ENCODE measurements at regions not wholly inside any gene's neighbourhood (a gene's known extent, or its start where the extent isn't known, plus 50 kb on each side); places are given as distances from the start of the nearest gene placed in this dataset.
"Not testable (repeated sequence)": the region's sequence is repeated elsewhere in the genome, so short reads cannot be mapped to it uniquely, and the experiment has no call there.

DNA sequence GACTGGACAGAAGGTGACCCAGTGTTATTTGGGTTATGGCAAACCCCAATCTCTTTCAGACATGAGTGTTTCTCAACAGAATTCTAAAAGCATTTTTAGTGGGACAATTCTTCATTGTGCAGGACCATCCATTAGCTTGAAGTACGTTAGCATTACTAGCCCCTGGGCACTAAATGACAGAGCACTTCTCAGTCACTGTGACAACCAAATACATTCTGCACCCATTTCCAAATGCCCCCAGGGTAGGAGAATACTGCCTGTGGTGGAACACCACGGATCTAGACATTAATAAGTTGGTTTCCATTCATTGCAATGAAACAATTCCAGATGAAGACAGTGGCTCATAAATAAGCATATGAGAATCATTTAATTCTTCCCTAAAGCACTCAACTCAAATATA lies 102.4 kb upstream of the FRMD4A start:
- intact Hi-C loops (cut with DNase I), result no loop called here
- ATAC-seq (ENCODE audit: poor library complexity) (no peak), DNase-seq (no peak)

DNA sequence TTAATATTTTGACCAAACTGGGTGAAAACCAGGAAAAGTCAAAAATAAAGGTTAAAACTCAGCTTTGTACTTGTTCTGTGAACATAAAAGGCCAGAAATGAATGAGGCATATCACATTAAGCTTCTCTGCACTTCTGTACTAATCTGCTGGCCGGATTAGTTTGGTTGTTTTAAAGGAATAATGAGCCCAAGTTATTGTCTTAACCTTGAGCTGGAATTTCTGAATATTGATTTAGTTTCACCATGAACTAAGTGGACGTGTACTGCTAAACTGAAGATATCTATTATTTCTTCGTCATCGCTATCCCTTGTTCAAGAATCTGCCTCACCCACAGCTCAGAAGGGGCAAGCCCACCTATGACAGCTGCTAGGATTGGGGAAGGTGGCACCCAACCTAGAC lies 101.1 kb upstream of the FRMD4A start:
- DNase-seq, result no peak
- no peak for ATAC-seq (ENCODE audit: poor library complexity)
- intact Hi-C loops (cut with DNase I), result no loop called here

DNA sequence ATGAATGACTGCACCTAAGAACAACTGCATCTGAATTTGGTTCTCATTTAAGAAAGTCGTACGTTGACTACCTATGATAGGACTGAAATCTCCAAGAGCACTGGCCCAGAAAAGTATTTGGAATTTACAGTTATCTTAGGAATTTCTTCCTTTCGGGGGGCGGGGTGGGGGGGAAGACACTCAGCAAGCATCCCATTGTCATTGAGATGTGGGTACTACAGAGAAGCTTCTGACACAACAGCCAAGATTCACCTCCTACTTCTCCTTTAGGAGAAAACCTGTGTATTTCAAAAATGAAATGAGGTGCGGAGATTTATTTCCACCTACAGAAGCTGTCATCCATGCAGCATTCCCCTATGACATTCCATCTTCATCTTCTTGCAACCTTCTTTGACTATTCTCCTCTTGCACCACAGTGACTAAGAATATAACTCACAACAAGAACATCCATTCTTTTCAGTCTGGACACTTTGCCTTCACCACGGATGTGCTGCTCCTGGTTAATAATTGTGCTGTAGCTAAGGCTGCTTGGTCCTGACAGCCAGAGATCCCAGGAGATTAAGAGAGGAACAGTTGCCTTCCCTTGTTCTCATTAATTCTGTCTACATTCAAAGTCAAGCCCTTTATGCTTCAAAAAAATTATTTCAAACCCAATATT lies 98.4 kb upstream of the FRMD4A start:
- no peak for ATAC-seq (ENCODE audit: poor library complexity)
- intact Hi-C loops (cut with DNase I), result no loop called here
- no peak for DNase-seq

DNA sequence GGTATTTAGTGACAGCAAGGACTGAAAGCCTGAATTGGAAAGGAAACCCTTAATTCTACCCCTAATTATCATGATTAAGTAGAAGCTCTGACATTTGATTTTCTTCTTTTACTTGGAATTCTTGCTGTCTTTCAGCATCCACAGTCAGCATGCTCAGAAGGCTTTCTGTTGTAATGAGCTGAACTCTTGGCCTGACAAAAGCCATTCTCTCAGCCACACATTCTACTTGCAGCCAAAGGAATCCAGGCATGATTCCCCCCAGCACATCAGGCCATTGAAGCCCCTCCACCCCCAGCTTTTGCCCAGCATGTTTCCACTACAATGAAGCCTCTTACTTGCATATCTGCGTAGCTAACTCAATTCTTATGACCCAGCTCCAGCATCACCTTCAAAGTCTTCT lies 94.3 kb upstream of the FRMD4A start:
- intact Hi-C loops (cut with DNase I), result no loop called here
- no peak for DNase-seq
- no peak for ATAC-seq (ENCODE audit: poor library complexity)

DNA sequence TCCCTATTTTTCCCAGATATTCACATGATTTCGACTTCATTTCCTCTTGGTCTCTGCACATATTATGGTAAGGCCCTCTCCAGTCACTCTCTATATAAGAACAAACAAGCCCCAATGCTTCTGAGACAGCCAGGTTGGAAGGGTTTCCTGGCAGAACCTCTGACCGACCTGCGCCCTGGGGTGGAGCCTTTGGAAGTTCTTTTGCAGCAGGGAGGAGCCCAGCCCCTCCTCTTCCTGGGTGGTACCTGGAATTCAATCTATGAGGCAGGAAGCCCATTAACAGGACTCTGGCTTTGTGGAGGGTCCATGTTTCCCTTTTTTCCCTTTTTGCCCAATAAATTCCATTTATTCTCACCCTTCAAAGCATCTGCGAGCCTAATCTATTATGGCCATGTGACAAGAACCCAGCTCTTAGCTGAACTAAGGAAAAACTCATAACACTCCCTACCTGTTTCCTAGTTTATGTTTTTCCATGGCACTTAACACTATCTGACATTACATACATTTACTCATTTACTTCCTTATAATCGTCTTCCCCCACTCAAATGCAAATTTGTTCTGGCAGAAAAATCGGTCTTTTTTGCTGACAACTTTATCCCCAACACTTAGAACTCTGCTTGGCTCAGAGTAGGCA lies 92.5 kb upstream of the FRMD4A start:
- intact Hi-C loops (cut with DNase I), result no loop called here
- no peak for DNase-seq
- no peak for ATAC-seq (ENCODE audit: poor library complexity)

DNA sequence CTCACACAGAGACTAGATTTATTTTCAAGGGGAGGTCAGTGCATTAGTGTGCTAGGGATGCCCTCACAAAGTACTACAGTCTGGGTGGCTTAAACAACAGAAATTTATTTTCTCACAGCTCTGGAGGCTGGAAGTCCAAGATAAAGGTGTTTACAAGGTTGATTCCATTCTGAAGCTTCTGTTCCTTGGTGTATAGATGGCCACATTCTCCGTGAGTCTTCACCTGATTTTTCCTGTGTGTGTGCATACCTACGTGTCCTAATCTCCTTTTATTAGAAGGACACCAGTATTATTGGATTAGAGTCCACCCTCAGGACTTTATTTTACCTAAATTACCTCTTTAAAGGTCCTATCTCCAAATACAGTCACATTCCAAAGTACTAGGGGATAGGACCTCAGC lies 91.7 kb upstream of the FRMD4A start:
- DNase-seq (no peak), ATAC-seq (ENCODE audit: poor library complexity) (no peak)
- intact Hi-C loops (cut with DNase I), result no loop called here

DNA sequence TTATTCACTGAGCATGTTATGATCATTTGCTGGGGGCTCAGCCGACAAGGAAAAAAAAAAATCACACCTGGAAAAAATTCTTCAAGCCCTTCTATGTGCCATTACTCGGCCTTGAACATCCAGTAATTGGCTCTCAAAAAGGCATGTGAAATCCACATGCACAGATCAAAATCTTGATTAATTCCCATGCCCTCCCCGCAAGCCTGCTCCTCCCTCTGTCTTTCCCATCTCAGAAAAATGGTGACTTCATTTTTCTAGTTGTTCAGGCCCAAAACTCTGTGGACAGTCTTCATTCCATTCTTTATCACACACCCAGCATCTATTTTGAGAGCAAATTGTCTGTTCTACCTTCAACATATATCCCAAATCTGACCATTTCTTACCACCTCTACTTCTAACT lies 91.2 kb upstream of the FRMD4A start:
- intact Hi-C loops (cut with DNase I), result no loop called here
- ATAC-seq (ENCODE audit: poor library complexity), result no peak
- no peak for DNase-seq

DNA sequence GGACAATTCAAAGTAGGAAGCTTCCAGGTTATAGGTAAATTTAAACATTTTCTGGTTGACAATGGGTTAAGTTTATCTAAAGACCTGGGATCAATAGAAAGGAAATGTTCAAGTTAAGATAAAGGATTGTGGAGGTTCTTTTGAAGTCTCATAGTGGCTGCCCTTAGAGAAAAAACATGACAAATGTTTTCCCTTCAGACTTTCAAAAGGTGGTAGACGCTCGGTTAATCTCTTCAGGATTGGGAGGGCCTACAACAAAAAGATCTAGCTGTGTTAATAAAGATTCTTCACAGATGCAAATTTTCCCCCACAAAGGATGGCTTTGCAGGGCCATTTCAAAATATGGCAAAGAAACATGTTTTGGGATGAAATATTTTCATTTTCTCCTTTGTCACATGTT lies 86.6 kb upstream of the FRMD4A start:
- intact Hi-C loops (cut with DNase I); ATAC-seq (ENCODE audit: poor library complexity); DNase-seq: not testable (repeated sequence)

DNA sequence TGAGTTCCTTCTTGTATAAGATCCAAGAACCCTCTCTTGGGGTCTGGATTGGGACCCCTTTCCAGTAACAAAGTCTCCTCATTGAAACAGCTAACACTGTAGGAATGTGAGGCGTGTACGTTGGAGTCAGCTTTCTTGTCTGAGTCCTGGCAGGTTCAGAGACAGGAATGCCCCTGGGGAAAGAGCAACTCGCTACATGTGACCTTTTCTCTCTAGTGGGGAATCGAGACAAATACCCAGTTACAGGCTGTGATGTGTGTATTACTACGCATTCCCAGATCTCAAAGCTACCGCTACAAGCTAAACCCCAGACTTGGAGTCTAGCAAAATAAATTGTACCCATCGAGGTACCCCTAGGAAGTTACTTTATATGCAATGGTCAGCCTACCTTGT lies 85.6 kb upstream of the FRMD4A start:
- DNase-seq (no peak), ATAC-seq (ENCODE audit: poor library complexity) (no peak)
- intact Hi-C loops (cut with DNase I), result no loop called here

DNA sequence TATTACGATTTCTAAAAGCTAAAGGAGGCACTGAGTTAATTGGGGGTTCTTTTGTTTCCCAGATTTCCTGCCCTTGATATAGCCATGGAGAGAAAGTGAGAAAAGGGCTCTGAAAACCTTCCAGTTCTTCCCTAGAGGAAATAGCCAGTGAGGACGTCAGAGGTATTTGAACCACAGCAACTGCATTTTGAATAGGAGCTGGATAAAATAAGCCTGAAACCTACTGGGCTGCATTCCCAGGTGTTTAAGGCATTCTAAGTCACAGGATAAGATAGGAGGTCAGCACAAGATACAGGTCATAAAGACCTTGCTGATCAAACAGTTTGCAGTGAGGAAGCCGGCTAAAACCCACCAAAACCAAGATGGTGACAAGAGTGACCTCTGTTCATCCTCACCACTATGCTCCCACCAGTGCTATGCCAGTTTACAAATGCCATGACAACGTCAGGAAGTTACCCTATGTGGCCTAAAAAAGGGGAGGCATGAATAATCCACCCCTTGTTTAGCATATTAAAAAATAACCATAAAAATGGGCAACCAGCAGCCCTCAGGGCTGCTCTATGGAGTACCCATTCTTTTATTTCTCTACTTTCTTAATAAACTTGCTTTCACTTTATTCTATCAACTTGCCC lies 85.1 kb upstream of the FRMD4A start:
- intact Hi-C loops (cut with DNase I), result no loop called here
- ATAC-seq (ENCODE audit: poor library complexity) (no peak), DNase-seq (no peak)

DNA sequence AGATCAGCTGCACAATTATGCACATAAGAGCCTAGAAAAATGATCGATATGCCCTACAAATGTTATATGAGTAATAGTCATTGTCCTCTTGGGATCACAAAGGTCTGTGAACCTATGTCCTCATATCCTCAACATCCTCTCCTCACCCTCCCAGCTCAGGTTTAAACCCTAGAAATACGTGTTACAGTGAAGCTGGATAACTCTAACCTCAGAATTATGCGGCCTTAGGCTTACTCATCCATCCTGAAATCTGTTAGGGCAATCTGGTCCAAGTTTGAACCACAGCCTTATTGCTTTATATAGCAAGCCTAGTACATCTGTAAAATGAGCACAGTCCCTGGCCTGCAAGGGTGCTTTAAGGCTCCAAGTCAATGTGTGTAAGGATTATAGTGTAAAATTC lies 84.2 kb upstream of the FRMD4A start:
- no peak for DNase-seq
- no peak for ATAC-seq (ENCODE audit: poor library complexity)
- intact Hi-C loops (cut with DNase I), result no loop called here

DNA sequence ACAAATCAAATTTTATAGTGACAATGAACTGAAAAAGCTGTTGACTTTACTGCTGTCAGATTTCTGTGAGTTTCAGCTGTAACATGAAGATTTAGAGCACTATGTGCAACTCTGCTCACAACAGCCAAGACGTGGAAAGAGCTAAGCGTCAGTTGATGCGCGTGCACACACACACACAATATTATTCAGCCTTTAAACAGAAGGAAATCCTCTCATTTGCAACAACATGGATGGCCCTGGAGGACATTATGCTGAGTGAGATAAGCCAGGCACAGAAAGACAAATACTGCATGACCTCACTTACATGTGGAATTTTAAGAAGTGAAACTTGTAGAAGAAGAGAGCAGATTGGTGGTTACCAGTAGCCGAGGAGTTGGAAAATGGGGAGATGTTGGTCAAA lies 82.8 kb upstream of the FRMD4A start:
- DNase-seq (no peak), ATAC-seq (ENCODE audit: poor library complexity) (no peak)
- intact Hi-C loops (cut with DNase I), result no loop called here

DNA sequence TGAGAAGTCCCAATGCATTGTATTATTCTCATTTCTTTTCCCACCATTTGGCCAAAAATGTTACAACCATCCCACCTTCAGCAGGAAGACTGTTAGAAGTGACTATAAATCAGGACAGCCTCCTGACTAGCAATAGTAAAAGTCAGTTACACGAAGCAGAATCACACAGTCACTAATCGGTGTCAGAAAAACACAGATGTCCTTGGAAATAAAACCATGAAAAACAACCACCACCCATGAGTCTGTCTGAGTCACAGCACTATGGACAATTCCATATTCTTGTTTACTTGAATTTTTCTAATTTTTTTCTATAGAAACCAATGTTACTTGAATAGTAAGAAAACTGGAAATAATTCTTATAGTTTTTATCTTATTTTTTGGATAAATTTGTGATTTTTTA lies 81.9 kb upstream of the FRMD4A start:
- intact Hi-C loops (cut with DNase I), result no loop called here
- DNase-seq (no peak), ATAC-seq (ENCODE audit: poor library complexity) (no peak)

DNA sequence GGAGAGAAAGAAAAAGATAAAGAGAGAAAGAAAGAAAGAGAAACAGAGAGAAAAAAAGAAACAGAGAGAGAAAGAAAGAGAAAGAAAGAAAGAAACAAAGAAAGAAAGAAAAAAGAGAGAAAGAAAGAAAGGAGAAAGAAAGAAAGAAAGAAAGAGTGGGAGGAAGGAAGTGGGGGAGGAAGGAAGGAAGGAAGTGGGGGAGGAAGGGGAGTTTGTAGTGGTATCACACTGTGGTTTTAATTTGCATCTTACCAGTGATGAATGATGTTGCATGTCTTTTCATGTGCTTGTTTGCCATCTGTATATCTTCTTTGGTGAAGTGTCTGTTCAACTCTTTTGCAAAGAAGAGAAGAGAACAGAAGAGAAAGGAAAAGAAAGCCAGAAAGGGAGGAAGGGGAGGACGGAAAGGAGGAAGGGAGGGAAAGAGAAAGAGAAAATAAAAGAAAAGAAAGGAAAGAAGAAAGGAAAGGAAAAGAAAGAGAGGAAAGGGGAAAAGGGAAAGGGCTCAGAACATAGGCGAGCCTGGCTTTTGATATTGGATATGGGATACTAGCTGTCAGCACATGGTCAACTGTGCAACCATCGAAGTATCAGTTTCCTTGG lies 79.2 kb upstream of the FRMD4A start:
- intact Hi-C loops (cut with DNase I), result no loop called here
- no peak for DNase-seq
- ATAC-seq (ENCODE audit: poor library complexity), result no peak

DNA sequence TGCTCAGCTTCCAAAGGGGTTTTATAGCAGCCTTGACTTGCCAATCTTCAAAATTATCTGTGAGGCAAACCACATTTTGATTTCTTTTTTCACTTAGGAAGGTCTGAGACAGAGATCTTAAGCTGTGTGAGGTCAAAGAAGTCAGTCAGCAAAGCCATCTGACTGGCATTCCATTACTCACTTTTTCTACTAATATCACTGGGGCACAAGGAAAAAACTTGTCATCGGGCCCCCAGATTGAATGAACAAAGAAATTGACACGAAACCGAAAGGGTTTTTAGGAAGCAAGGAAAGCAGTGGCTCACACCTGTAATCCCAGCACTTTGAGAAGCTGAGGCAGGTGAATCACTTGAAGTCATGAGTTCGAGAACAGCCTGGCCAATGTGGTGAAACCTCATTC lies 78.5 kb upstream of the FRMD4A start:
- intact Hi-C loops (cut with DNase I), result no loop called here
- ATAC-seq (ENCODE audit: poor library complexity) (no peak), DNase-seq (no peak)

DNA sequence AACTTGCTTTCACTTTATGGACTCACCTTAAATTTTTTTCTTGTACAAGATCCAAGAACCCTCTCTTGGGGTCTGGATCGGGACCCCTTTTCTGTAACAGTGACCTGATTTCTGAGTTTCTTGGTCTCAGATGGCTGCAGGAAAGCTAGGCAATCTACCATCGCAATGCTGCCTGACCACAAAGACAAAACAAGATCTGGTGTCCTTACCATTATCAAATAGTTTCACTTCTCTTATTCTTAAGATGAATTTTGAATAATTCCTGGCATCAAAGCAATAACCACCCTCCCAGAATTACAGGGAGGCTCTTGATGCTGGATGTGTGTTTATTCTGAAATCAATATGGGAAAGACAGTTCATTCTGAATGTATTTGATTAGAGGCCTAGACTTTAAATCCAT lies 77.4 kb upstream of the FRMD4A start:
- DNase-seq (no peak), ATAC-seq (ENCODE audit: poor library complexity) (no peak)
- intact Hi-C loops (cut with DNase I), result no loop called here

DNA sequence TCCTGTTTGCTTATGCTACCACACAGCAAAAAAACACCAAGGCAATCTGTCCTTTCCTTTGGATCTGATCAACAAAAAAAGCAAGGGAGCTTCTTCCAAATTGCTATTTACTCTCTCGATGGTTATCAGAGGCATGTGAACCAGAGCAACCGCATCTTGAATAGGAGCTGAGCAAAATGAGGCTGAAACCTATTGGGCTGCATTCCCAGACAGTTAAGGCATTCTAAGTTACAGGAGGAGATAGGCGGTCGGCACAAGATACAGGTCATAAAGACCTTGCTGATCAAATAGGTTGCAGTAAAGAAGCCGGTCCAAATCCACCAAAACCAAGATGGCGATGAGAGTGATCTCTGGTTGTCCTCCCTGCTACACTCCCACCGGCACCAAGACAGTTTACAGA lies 76.8 kb upstream of the FRMD4A start:
- no peak for DNase-seq
- no peak for ATAC-seq (ENCODE audit: poor library complexity)
- intact Hi-C loops (cut with DNase I), result no loop called here

DNA sequence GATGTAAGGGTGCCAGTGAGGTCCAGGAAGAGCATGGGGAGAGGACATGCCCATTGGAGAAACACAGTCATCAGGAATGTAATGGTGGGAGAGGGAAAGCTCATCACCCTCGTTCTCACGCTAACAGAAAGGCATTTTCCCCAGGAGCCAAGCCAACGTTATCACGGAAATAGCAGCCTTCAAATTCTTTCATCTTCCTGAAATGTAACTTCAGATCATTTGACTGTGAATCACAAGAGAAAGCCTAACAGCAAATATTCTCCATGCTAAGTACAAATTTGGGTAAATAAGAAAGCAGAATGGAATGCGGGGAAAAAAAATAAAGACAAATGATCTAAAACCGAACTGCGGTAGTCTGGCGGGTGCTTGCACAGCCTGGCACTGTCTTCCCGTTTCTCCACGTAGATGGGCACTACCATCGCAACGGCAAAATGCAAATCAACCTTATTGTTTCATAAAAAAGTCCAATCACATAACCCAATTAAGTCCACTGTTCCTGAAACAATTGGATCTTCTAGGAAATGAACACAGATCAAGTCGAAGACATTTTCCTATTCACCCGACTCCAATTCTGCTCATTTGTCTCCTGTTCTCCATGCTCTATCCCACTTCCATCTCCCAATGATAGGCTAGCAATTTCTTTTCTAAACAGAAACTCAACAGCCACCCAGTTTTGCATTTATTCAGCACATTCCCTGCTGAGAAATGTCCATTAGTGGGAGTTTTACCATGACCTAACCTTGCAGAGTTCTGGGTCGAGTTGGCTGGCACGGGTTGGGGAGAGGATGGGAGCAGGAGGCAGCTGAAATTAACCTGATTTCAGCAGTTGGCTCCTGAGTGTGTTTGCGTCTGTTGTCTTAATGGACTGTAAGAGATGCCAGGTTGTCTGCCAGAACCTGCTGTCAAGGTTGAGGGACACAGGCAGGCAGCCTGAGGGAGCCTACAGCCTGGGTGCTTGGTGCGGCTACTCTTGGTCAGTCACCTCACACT lies 74.6 kb upstream of the FRMD4A start:
- no peak for DNase-seq
- peak; percentile 12 for ATAC-seq (ENCODE audit: poor library complexity)
- intact Hi-C loops (cut with DNase I), result no loop called here

Data from Right ventricle myocardium superior (tissue), 1 donor.